Fibroblast of lung (primary cell): ENCODE measurements at regions not wholly inside any gene's neighbourhood (a gene's known extent, or its start where the extent isn't known, plus 50 kb on each side); places are given as distances from the start of the nearest gene placed in this dataset.
A peak's percentile ranks its signal among the peaks of the same experiment; 100 is the strongest.

ENCODE experiments used
- DNase-seq, 2 donors: peaks; one replicate each; pipeline versions ENCODE4 v3.0.0 to v3.0.0-alpha.2; 2010; ENCODE audit warnings: low read depth in 2 of 2
- H2AFZ ChIP-seq: 2 replicates; pipeline ENCODE4 v1.5.1; 2012; ENCODE audit warnings: low read length, control low read depth, inconsistent platforms
- H3K27ac ChIP-seq: 2 replicates; pipeline ENCODE4 v1.5.1; 2011; ENCODE audit warnings: low read length, control low read depth; ENCODE audit not compliant: insufficient read depth
- H3K27me3 ChIP-seq: 2 replicates; pipeline ENCODE4 v1.5.1; 2011; ENCODE audit warnings: mild to moderate bottlenecking, low read length; ENCODE audit not compliant: control insufficient read depth, insufficient read depth
- H3K36me3 ChIP-seq: 2 replicates; pipeline ENCODE4 v1.5.1; 2011; ENCODE audit warnings: low read length; ENCODE audit not compliant: control insufficient read depth, insufficient read depth
- H3K4me1 ChIP-seq: 2 replicates; pipeline ENCODE4 v1.5.1; 2011; ENCODE audit warnings: low read length; ENCODE audit not compliant: control insufficient read depth, insufficient read depth; ENCODE audit errors: extremely low read depth
- H3K4me2 ChIP-seq: 2 replicates; pipeline ENCODE4 v1.5.1; 2011; ENCODE audit warnings: low read length, control low read depth; ENCODE audit not compliant: insufficient read depth; ENCODE audit errors: extremely low read depth
- H3K4me3 ChIP-seq, 4 experiments: fragments of 200-600 bp in 1 of 4; sonication (generic) in 1 of 4; replicated peaks in 1 of 4; 2 replicates each; pipeline ENCODE4 v1.5.1; 2011 to 2016; ENCODE audit warnings: low read length in 4 of 4, low read depth in 3 of 4, mild to moderate bottlenecking in 3 of 4, control low read depth in 2 of 4, inconsistent platforms in 1 of 4, mixed read lengths in 1 of 4; ENCODE audit not compliant: insufficient read depth in 1 of 4; ENCODE audit errors: control extremely low read depth in 1 of 4
- H3K79me2 ChIP-seq: 2 replicates; pipeline ENCODE4 v1.5.1; 2012; ENCODE audit warnings: mild to moderate bottlenecking, low read length, inconsistent platforms; ENCODE audit not compliant: control insufficient read depth, insufficient read depth
- H3K9ac ChIP-seq: 2 replicates; pipeline ENCODE4 v1.5.1; 2011; ENCODE audit warnings: mild to moderate bottlenecking, low read length, control low read depth; ENCODE audit not compliant: insufficient read depth
- H3K9me3 ChIP-seq: 2 replicates; pipeline ENCODE4 v1.5.1; 2012; ENCODE audit warnings: low read depth, low read length; ENCODE audit not compliant: control insufficient read depth, insufficient read depth
- H4K20me1 ChIP-seq: 2 replicates; pipeline ENCODE4 v1.5.1; 2011; ENCODE audit warnings: low read length; ENCODE audit not compliant: control insufficient read depth, insufficient read depth; ENCODE audit errors: extremely low read depth
- EZH2 ChIP-seq: IDR thresholded peaks from 2 replicates; pipeline ENCODE4 v1.5.1; 2012; ENCODE audit warnings: low read length, control low read depth, mild to moderate bottlenecking; ENCODE audit errors: missing control alignments
- TF ChIP-seq, protein P1 (sequence below), 2 donors: IDR thresholded peaks in 1 of 2; conservative IDR thresholded peaks in 1 of 2; 1 replicate in 1 of 2; 2 replicates in 1 of 2; pipeline ENCODE4 v1.5.1; 2011 to 2012; ENCODE audit warnings: low read length in 2 of 2, control low read depth in 1 of 2, inconsistent platforms in 1 of 2, low read depth in 1 of 2, mild to moderate bottlenecking in 1 of 2

DNA sequence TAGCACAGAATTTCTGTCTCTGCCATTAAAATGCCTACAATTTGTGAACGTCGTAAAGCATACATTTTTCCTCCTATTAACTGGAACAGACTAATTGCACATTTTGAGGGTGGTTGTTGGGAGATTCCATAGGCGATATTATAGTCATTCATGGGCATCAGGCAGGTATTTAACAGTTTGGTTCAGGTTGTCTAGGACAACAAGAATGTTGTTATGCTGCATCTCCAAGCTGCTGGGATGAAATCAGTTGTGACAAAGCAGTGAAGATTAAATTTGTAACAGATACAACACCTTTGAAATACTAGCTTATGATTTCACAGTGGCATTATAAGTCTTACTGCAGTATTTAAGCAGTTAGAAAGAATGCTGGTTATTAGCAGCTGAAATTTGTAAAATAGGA, 339.7 kb upstream of the PITX2 start:
- no peak overlapping the region for H3K27ac ChIP-seq
- no peak for DNase-seq
- no peak overlapping the region for H3K4me2 ChIP-seq
- no peak overlapping the region for H2AFZ ChIP-seq
- no peaks in the 10 kb centered on the region for H3K79me2 ChIP-seq
- H3K4me3 ChIP-seq, result no peak overlapping the region
- H3K27me3 ChIP-seq, result no peaks in the 10 kb centered on the region
- no peaks in the 10 kb centered on the region for H3K9me3 ChIP-seq
- no peaks in the 10 kb centered on the region for H3K4me1 ChIP-seq
- no peaks in the 10 kb centered on the region for H3K36me3 ChIP-seq
- no peaks in the 10 kb centered on the region for H4K20me1 ChIP-seq
- no peak overlapping the region for H3K9ac ChIP-seq
- no peak for TF ChIP-seq EZH2

DNA sequence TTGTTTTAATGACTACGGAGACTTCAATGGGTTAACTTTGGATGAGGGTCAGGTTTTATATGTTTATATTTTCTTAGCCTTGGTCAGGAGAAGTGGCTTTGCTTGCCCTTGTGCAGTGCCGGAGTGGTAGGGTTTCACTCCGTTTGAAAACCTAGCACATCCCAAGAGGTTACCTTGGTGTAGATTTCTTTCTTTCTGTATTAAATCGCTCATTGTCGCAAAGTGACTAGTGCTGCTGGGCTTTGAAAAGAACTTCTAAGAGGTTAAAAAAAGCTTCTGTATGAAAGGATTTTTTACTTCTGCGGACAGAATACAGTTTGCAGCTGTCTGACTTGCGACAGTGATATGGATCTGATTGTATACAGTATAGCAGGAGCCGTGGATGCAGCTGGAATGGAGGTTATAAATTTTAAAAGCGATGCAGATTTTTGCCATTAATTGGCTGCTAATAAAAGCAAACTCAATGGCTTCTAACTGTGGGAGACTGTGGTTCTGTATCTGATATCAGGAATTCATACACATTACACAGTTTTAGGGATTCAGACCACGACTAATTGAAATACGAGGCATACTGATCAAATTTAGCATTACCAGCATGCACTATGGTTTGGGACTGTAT, 340.9 kb upstream of the PITX2 start:
- TF ChIP-seq, protein P1, sequence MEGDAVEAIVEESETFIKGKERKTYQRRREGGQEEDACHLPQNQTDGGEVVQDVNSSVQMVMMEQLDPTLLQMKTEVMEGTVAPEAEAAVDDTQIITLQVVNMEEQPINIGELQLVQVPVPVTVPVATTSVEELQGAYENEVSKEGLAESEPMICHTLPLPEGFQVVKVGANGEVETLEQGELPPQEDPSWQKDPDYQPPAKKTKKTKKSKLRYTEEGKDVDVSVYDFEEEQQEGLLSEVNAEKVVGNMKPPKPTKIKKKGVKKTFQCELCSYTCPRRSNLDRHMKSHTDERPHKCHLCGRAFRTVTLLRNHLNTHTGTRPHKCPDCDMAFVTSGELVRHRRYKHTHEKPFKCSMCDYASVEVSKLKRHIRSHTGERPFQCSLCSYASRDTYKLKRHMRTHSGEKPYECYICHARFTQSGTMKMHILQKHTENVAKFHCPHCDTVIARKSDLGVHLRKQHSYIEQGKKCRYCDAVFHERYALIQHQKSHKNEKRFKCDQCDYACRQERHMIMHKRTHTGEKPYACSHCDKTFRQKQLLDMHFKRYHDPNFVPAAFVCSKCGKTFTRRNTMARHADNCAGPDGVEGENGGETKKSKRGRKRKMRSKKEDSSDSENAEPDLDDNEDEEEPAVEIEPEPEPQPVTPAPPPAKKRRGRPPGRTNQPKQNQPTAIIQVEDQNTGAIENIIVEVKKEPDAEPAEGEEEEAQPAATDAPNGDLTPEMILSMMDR (conservative IDR thresholded peaks at IDR 0.05 in 1 of 2, IDR thresholded peaks at IDR 0.05 in 1 of 2; ENCODE audit: low read depth in 1 of 2, low read length in 2 of 2), result no peak
- TF ChIP-seq EZH2, result no peak
- H3K4me1 ChIP-seq, result no peaks in the 10 kb centered on the region
- H3K9ac ChIP-seq, result no peak overlapping the region

DNA sequence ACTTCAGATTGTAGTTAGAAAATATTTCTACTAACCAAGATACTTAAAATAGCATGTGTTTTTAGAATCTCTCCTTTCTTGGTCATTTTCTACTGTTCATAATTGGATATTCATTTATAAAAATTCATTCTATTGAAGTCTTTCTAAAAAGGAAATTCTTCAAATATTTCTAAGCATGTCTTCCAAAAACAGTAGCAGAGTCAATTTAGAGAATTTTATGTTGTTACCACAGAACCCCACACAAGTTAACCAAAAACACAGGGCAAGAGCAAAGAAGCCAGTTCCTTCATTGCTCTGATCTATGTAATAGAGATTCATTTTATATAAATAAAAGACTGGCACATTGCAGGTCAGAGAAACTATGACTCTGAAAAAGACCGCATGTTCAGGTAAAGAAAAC, 345.1 kb upstream of the PITX2 start:
- Histone ChIP-seq H3K9ac (no peak overlapping the region), H3K9me3 (no peaks in the 10 kb centered on the region), H3K27me3 (no peaks in the 10 kb centered on the region), H3K4me1 (no peaks in the 10 kb centered on the region), H3K27ac (no peak overlapping the region), H4K20me1 (no peaks in the 10 kb centered on the region), H3K4me3 (no peak overlapping the region), H3K4me2 (no peak overlapping the region), H3K79me2 (no peaks in the 10 kb centered on the region), H2AFZ (no peak overlapping the region), H3K36me3 (no peaks in the 10 kb centered on the region)
- TF ChIP-seq, protein P1 (conservative IDR thresholded peaks at IDR 0.05 in 1 of 2, IDR thresholded peaks at IDR 0.05 in 1 of 2; ENCODE audit: low read depth in 1 of 2, low read length in 2 of 2), result no peak
- no peak for DNase-seq

More for the DNA sequence above, 340.9 kb upstream of the PITX2 start:
- Histone ChIP-seq H3K4me2 (peak overlapping the region; percentile 23), H3K27ac (no peak overlapping the region), H3K4me3 (no peak overlapping the region), H3K27me3 (no peaks in the 10 kb centered on the region), H2AFZ (no peak overlapping the region), H3K79me2 (no peaks in the 10 kb centered on the region), H3K36me3 (no peaks in the 10 kb centered on the region), H4K20me1 (no peaks in the 10 kb centered on the region), H3K9me3 (no peaks in the 10 kb centered on the region)
- no peak for DNase-seq
